IMR-90 (cell line): ENCODE measurements at regions not wholly inside any gene's neighbourhood (a gene's known extent, or its start where the extent isn't known, plus 50 kb on each side); places are given as distances from the start of the nearest gene placed in this dataset.
A peak's percentile ranks its signal among the peaks of the same experiment; 100 is the strongest.

Experiments
- ATAC-seq: fragments of 200-7000 bp; cut with Tn5 transposase; 2 replicates; pipeline ENCODE4 v1.9.1; 2020; ENCODE audit warnings: low read depth, mild to moderate bottlenecking, moderate library complexity
- BruUV-seq: library from RNA; stranded (reverse); fragments of 400-500 nt; replicated peaks from 2 replicates; lab custom pipeline; 2021; lab: Mats Ljungman, UMichigan
- CTCF ChIA-PET: fragments of 300-600 bp; formaldehyde crosslinking; extraction: SDS; loops from one replicate; lab custom pipeline; 2021; ENCODE audit warnings: antibody characterized with exemption; lab: Yijun Ruan, JAX
- POLR2A ChIA-PET: fragments of 300-600 bp; sonication (Branson Sonifier 250); formaldehyde crosslinking; loops from one replicate; lab custom pipeline; 2022; ENCODE audit warnings: antibody characterized with exemption; ENCODE audit not compliant: unreplicated experiment; lab: Charles Lee
- DNase-seq: peaks from one replicate; pipeline ENCODE4 v3.0.0; 2013
- H2AFZ ChIP-seq: replicated peaks from 2 replicates; pipeline ENCODE3; 2013; ENCODE audit warnings: low read length, mild to moderate bottlenecking; ENCODE audit not compliant: poor library complexity
- H2AK5ac ChIP-seq: 2 replicates; pipeline ENCODE4 v1.6.1; 2013; ENCODE audit warnings: low read depth, low read length, inconsistent platforms
- H2AK9ac ChIP-seq: replicated peaks from 2 replicates; pipeline ENCODE3; 2013; ENCODE audit warnings: mild to moderate bottlenecking, low read depth, low read length, moderate library complexity; ENCODE audit not compliant: poor library complexity
- H2BK120ac ChIP-seq: 2 replicates; pipeline ENCODE4 v1.6.1; 2013; ENCODE audit warnings: low read depth, low read length, inconsistent platforms
- H2BK15ac ChIP-seq: 3 replicates; pipeline ENCODE4 v1.6.1; 2013; ENCODE audit warnings: low read depth, low read length, inconsistent platforms
- H2BK20ac ChIP-seq: 2 replicates; pipeline ENCODE4 v1.6.1; 2013; ENCODE audit warnings: low read depth, mild to moderate bottlenecking, inconsistent platforms, low read length, moderate library complexity
- H2BK5ac ChIP-seq: 2 replicates; pipeline ENCODE4 v1.6.1; 2013; ENCODE audit warnings: mild to moderate bottlenecking, low read depth, low read length, inconsistent platforms; ENCODE audit not compliant: poor library complexity, severe bottlenecking
- H3K14ac ChIP-seq: replicated peaks from 2 replicates; pipeline ENCODE4 v1.6.1; 2013; ENCODE audit warnings: low read depth, low read length, inconsistent platforms
- H3K18ac ChIP-seq: 2 replicates; pipeline ENCODE4 v1.6.1; 2013; ENCODE audit warnings: low read depth, low read length, control low read depth
- H3K23ac ChIP-seq: 2 replicates; pipeline ENCODE4 v1.6.1; 2013; ENCODE audit warnings: low read depth, low read length, inconsistent platforms
- H3K27ac ChIP-seq: 2 replicates; pipeline ENCODE4 v1.5.1; 2013; ENCODE audit warnings: mild to moderate bottlenecking, control low read depth, low read length; ENCODE audit not compliant: insufficient read depth
- H3K27me3 ChIP-seq: 2 replicates; pipeline ENCODE4 v1.6.1; 2013; ENCODE audit warnings: low read length; ENCODE audit not compliant: control insufficient read depth, insufficient read depth
- H3K36me3 ChIP-seq: 2 replicates; pipeline ENCODE4 v1.6.1; 2013; ENCODE audit warnings: low read length, mixed read lengths; ENCODE audit not compliant: control insufficient read depth, insufficient read depth
- H3K4ac ChIP-seq: 2 replicates; pipeline ENCODE4 v1.6.1; 2013; ENCODE audit warnings: low read depth, low read length, inconsistent platforms
- H3K4me1 ChIP-seq: 2 replicates; pipeline ENCODE4 v1.6.1; 2013; ENCODE audit warnings: low read length, mixed read lengths; ENCODE audit not compliant: control insufficient read depth, insufficient read depth
- H3K4me2 ChIP-seq: 2 replicates; pipeline ENCODE4 v1.6.1; 2013; ENCODE audit warnings: low read depth, mild to moderate bottlenecking, control low read depth, low read length, moderate library complexity
- H3K4me3 ChIP-seq: 2 replicates; pipeline ENCODE4 v1.5.1; 2013; ENCODE audit warnings: low read depth, mild to moderate bottlenecking, control low read depth, low read length, moderate library complexity; ENCODE audit not compliant: insufficient read depth
- H3K56ac ChIP-seq: 2 replicates; pipeline ENCODE4 v1.6.1; 2013; ENCODE audit warnings: low read length, inconsistent platforms; ENCODE audit not compliant: insufficient read depth; ENCODE audit errors: extremely low read depth
- H3K79me1 ChIP-seq, 2 experiments: 2 replicates each; pipeline ENCODE4 v1.6.1; 2013; ENCODE audit warnings: low read length in 2 of 2, inconsistent platforms in 1 of 2, low read depth in 1 of 2
- H3K9ac ChIP-seq: 2 replicates; pipeline ENCODE4 v1.6.1; 2013; ENCODE audit warnings: low read depth, low read length, control low read depth
- H3K9me1 ChIP-seq: 2 replicates; pipeline ENCODE4 v1.6.1; 2013; ENCODE audit warnings: low read length, inconsistent platforms; ENCODE audit not compliant: insufficient read depth
- H3K9me3 ChIP-seq: 2 replicates; pipeline ENCODE4 v1.6.1; 2013; ENCODE audit warnings: low read length; ENCODE audit not compliant: control insufficient read depth, insufficient read depth
- H4K20me1 ChIP-seq: 2 replicates; pipeline ENCODE4 v1.6.1; 2013; ENCODE audit warnings: low read length, inconsistent platforms; ENCODE audit not compliant: insufficient read depth
- H4K5ac ChIP-seq: 2 replicates; pipeline ENCODE4 v1.6.1; 2013; ENCODE audit warnings: mild to moderate bottlenecking, low read depth, low read length, control low read depth
- H4K8ac ChIP-seq, 2 experiments: 2 replicates each; pipeline ENCODE4 v1.6.1; 2013; ENCODE audit warnings: low read depth in 2 of 2, low read length in 2 of 2, control low read depth in 1 of 2, inconsistent platforms in 1 of 2
- H4K91ac ChIP-seq: 2 replicates; pipeline ENCODE4 v1.6.1; 2013; ENCODE audit warnings: low read depth, low read length, inconsistent platforms; ENCODE audit not compliant: insufficient read depth
- CEBPB ChIP-seq: IDR thresholded peaks from 2 replicates; pipeline ENCODE4 v1.6.1; 2012; ENCODE audit warnings: low read depth, low read length, improper control_type of control experiment
- SMC3 ChIP-seq: fragments of 150-350 bp; IDR thresholded peaks from 2 replicates; pipeline ENCODE4 v1.6.1; 2016; ENCODE audit warnings: low read depth, mild to moderate bottlenecking, antibody characterized with exemption, low read length, moderate library complexity
- dilution Hi-C: fragments of 300-500 bp; cut with HindIII; formaldehyde crosslinking; loops from one replicate; pipeline ENCODE4 v1.14.3; 2018; ENCODE audit warnings: low sequenced_read_pairs; ENCODE audit not compliant: unreplicated experiment
- in situ Hi-C: fragments of 300-500 bp; cut with MboI; formaldehyde crosslinking; loops from 3 replicates; pipeline ENCODE4 v1.14.3; 2019; ENCODE audit warnings: low sequenced_read_pairs, inconsistent platforms, mixed read lengths
- intact Hi-C: fragments of 100-400 bp; cut with micrococcal nuclease; formaldehyde crosslinking; loops from 2 replicates; pipeline ENCODE4 v1.10.0; 2022
- TF ChIP-seq, protein P1 (sequence below): fragments of 150-350 bp; IDR thresholded peaks from 2 replicates; pipeline ENCODE4 v1.6.1; 2017; ENCODE audit warnings: mild to moderate bottlenecking, antibody characterized with exemption, low read length, low read depth

DNA sequence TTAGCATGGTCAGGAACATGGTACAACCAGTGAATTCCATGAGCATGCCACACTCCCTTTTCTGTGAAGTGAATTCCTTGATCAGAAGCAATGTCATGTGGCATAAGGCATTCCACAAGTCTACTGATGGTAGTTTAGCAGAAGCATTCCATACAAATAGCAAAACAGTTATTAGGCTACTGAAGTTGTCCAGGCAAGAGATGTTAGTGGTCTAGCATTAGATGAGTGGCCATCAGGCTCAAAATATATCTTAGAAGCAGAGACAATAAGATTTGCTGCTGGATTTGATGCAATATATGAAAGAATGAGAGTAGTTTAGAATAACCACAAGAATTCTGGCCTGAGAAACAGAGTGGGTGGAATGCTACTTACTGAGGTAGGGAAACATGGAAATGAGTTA is 355.3 kb upstream of the NRXN1 start:
- no peaks in the 10 kb centered on the region for H3K79me1 ChIP-seq
- H2BK120ac ChIP-seq = peak overlapping the region; percentile 96
- ChIA-PET POLR2A (no interaction called here), CTCF (no interaction called here)
- dilution Hi-C loops (no loop called here), intact Hi-C loops (loop anchor here (2.0 kb wide), 1 partner anchor 36 kb away; no protein-coding TSS in a partner anchor), in situ Hi-C loops (no loop called here)
- peaks cover 4% of the 10 kb centered on the region; the same call in 1 of the 2 replicates for H3K9me1 ChIP-seq
- H2AK5ac ChIP-seq = peak overlapping the region; percentile 72
- no peaks in the 10 kb centered on the region for H3K9me3 ChIP-seq
- no peak overlapping the region for H3K9ac ChIP-seq
- no peak overlapping the region for H2AK9ac ChIP-seq
- H3K14ac ChIP-seq = peak overlapping the region; percentile 91
- peak overlapping the region; percentile 91 for H4K91ac ChIP-seq
- H3K36me3 ChIP-seq = no peaks in the 10 kb centered on the region
- peak overlapping the region; percentile 45; the same call in 1 of the 2 replicates for H3K27ac ChIP-seq
- H3K56ac ChIP-seq = peak overlapping the region; percentile 66; the same call in 1 of the 2 replicates
- H3K4me2 ChIP-seq = no peak overlapping the region; the same call in 1 of the 2 replicates
- H4K5ac ChIP-seq = peak overlapping the region; percentile 76
- H2AFZ ChIP-seq = peak overlapping the region; percentile 74
- H4K8ac ChIP-seq = peak overlapping the region; percentile 5 to 89; a peak in 3 of 4 replicates
- peak overlapping the region; percentile 86 for H3K18ac ChIP-seq
- H3K23ac ChIP-seq = peak overlapping the region; percentile 65
- H2BK5ac ChIP-seq = peak overlapping the region; percentile 94
- peaks cover 4% of the 10 kb centered on the region; the same call in 1 of the 2 replicates for H3K4me1 ChIP-seq
- H2BK20ac ChIP-seq = peak overlapping the region; percentile 96
- TF ChIP-seq SMC3 = no peak
- peak; percentile 72 for TF ChIP-seq CEBPB
- TF ChIP-seq, protein P1, sequence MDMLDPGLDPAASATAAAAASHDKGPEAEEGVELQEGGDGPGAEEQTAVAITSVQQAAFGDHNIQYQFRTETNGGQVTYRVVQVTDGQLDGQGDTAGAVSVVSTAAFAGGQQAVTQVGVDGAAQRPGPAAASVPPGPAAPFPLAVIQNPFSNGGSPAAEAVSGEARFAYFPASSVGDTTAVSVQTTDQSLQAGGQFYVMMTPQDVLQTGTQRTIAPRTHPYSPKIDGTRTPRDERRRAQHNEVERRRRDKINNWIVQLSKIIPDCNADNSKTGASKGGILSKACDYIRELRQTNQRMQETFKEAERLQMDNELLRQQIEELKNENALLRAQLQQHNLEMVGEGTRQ = peak; percentile 21; the same call in 1 of the 2 replicates
- no peaks in the 10 kb centered on the region for H4K20me1 ChIP-seq
- no peaks in the 10 kb centered on the region for H3K27me3 ChIP-seq
- peak overlapping the region; percentile 50; the same call in 2 of the 3 replicates for H2BK15ac ChIP-seq
- peak overlapping the region; percentile 91 for H3K4ac ChIP-seq
- ATAC-seq (peak; percentile 92), DNase-seq (peak; percentile 92)
- no TSS peak for BruUV-seq
- H3K4me3 ChIP-seq = no peak overlapping the region
